HPDE6-E6E7 (cell line): ENCODE measurements at regions not wholly inside any gene's neighbourhood (a gene's known extent, or its start where the extent isn't known, plus 50 kb on each side); places are given as distances from the start of the nearest gene placed in this dataset.

Source experiments
- DNase-seq: peaks from one replicate; pipeline ENCODE4 v3.0.0; 2011; ENCODE audit warnings: missing footprints; ENCODE audit errors: extremely low spot score

DNA sequence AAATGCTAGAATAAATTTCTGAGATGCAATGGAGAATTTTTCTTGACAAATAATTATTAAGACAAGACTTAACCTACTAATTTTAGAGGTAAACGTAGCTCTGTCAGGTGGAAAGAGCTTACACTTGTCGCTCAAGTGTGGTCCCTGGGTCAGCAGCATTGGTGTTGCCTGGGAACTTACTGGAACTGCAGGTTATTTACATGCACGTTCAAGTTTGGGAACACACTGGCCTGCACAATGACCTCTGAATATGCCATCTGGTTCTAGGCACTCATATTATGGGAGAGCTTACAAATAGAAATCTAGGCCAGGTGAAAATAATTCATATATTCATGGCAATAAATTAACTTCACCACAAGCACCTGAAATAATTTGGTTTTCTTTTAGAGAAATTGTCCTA lies 88.5 kb upstream of the BCL9 start:
- DNase-seq = no peak

DNA sequence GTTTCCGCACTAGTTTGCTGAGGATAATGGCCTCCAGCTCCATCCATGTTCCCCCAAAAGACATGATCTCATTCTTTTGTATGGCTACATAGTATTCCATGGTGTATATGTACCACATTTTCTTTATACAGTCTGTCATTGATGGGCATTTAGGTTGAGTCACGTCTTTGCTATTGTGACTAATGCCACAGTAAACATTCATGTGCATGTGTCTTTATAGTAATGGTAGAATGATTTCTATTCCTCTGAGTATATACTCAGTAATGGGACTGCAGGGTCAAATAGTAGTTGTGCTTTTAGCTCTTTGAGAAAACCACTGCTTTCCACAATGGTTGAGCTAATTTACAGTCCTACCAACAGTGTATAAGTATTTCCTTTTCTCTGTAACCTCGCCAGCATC lies 78.3 kb upstream of the BCL9 start:
- DNase-seq = no peak

DNA sequence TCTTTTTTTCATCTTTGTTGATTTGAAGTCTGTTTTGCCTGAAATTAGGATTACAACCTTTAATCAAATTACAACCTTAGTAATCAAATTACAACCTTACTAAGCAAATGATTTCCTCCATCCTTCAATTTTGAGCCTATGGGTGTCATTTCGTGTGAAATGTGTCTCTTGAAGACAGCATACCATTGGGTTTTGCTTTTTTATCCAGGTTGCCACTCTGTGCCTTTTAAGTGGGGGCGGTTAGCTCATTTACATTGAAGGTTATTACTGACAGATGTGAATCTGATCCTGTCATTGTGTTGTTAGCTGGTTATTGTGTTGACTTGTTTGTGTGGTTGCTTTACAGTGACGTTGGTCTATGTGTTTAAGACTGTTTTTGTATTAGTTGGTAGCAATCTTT lies 74.8 kb upstream of the BCL9 start:
- DNase-seq = no peak

DNA sequence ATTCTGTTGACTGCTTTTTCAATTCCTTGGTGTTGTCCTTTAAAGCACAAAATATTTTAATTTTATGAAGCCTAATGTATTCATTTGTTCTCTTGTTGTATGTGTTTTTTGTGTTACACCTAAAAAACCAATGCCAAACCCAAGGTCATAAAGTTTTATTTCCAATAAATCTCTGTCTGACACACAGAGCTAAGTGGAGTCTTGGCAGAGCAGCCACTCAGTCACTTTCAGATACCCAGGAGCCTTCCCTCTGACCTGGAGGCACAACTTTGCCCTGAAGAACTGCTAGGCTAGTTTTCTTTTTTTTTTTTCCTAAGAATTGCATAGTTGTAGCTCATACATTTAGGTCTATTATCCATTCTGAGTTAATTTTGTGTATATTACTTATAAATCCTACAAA lies 71.2 kb upstream of the BCL9 start:
- DNase-seq = no peak

DNA sequence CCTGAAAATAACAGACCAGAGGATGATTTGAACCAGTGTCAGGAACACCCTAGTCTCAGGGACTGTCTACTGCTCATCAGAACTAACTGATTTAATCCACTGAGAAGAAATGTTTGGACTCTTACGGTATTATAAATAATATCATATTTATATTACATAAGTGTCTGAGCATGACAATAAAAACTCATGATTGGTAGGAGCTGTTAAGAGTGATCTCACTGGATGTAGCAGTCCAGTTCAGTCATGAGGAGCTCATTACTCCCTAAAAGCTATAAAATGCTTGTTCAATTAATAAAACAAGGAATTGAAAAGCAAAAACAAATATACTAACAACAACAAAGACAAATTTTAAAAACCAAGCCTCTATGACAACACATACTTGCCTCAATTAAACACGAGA lies 68.8 kb upstream of the BCL9 start:
- DNase-seq = no peak

DNA sequence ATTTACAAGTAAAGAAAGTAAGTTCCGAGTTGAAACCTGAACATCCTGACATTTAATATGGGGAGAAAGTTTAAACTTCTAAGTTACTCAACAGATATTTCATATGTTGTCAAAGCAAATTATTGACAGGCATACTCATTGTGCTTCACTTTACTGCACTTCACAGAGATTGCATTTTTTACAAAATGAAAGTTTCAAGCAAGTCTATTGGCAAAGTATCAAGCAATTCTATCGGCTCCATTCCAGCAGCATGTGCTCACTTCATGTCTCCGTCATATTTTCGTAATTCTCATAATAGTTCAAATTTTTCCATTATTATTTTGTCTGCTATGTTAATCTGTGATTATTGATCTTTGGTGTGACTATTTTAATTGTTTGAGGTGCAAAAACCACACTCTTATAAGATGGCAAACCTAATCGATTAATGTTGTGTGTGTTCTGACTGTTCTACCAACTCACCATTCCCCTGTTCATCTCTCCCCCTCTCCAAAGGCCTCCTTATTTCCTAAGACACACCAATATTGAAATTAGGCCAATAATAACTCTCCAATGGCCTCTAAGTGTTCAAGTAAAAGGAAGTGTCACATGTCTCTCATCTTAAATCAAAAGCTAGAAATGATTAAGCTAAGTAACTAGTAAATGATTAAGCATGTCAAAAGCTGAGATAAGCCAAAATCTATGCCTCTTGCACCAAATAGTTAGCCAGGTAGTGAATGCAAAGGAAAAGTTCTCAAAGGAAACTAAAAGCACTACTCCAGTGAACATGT lies 68.2 kb upstream of the BCL9 start:
- no peak for DNase-seq

DNA sequence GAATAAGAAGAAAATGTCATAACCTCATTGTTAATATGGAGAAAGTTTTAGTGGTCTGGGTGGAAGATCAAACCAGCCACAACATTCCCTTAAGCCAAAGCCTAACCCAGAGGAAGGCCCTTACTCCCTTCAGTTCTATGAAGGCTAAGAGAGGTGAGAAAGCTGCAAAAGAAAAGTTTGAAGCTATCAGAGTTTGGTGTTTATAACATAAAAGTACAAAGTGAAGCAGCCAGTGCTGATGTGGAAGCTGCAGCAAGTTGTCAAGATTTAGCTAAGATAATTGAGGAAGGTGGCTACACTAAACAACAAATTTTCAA lies 67.6 kb upstream of the BCL9 start:
- no peak for DNase-seq

DNA sequence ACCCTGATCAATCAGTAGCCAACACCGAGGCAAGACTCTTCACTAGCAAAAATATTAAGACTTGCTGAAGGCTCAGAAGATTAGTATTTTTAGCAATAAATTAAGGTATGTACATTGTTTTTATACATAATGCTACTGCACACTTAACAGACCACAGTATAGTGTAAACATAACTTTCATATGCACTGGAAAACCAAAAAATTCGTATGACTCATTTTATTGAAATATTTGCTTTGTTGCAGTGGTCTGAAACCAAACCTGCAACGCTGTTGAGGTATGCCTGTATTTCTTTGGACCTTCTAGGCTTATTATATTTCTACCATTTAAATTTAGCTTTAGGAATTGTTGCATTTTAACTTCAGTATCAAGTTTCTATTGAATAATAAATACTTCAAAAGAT lies 65.8 kb upstream of the BCL9 start:
- DNase-seq = no peak

DNA sequence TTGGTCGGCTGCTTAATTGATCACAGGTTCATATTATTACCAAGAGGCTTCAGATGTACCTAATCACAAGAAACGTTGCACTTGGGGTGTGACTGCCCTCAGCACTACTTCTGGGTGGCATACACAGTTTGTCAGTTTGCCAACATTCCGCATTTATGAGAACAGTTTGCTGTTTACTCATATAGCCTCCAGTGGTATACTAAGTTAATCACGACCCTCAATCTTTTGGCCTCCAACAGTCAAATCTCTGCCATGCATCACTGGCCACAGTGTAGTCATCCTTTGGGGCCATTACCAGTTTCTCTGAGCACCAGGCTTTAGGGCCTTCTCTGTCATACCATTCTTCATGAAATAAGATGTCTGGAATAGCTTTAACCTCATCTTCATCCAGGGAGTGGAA lies 62.8 kb upstream of the BCL9 start:
- DNase-seq = no peak

DNA sequence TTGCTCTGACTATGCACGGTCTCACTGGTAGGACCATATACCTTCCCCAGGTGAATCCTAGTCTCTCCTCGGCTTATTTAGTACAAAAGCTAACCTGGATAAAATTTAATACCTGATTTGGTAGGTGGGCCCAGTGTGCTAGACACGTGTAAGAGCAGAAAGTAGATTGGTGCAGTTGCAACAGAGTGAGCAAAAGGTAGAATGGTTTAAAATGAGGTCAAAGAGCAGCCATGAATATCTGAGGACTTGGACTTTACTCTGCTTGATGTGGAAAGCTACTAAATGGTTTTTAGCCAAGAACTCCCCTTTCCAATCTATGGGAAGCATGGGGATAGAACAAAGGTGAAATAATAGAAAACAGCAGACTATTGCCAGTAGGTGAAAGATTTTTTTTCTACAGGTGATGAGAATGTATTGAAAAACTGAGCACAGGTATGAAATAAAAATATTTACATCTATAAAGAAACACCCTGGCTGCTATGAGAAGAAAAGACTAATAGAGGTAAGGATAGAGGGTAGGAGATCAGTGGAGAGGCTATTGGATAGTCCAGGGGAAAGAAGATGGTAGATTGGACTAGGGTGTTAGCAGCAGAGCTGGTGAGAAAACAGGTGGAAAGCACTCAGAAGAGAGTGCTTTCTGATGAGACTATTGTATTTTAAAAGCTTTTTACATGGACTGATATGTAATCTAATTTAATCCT lies 61.3 kb upstream of the BCL9 start:
- DNase-seq = no peak

DNA sequence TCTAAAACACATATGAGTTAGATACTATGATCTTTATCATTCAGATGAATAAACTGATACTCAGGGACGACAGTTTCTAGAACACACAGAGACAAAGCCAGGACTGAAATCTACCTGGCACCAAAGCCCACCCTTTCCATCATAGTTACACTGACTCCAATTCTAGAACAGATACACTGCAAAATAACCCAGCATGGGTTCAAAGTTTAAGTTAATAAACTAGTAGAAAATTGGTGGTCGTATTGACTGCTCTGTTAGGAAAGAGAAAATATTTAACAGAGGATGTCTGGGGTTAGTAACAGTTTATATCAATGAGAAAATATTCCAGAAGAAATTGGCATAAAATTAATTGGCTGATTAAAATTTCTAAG lies 60.8 kb upstream of the BCL9 start:
- DNase-seq = no peak

DNA sequence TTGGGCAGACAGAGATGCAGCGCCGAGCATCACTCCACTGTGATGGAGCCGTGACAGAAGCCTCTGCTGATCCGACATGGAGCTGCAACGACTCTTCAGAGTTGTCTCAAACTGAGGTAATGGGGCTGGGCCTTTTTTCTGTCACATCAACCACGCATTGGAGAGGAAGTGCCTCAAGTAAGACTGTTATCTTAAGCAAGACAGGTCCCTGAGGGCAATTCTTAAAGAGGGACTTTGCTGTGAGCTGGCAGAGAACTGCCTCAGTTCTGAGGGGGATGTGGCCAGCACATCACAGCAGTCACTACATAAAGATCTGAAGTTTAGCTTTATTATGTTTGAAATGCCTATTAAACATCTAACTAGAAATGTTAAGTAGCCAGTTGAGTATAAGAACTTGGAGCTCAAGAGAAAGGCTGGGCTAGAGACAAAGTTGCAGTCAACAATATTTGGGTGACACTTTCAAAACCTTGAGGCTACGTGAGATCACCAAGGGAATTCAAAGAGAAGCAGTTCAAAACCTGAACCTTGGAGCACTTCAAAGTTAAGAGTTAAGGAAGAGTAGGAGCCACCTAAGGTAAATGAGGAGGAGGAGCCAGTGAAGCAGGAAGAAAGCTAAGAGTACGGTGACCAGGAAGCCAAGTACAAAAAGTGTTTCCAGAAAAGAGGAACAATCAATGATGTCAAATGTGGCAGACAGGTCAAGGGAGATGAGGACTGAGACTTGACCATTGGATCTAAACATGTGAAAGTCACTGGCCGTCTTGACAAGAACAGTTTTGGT lies 54.2 kb upstream of the BCL9 start:
- DNase-seq = no peak

DNA sequence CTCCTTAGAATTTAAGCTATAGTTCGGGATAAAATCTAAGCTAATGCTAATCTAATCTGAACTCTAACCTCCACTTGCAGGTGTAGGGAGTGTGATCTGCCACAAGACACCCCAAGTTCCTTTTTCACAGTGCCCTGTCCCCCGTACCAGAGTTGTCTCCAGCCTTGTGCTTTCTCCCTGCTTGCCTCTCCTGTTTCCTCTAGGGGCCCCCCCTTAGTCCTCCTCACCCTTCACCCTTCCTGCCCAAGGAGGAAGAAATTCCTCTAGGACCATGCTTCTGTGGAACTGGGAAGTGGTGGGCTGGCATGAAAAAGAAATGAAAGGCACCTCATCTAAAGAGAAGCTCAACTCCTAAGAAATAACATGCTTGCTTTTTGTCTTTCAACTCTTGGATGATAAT lies 50.2 kb upstream of the BCL9 start:
- no peak for DNase-seq
